ENCODE measurements at regions not wholly inside any gene's neighbourhood (a gene's known extent, or its start where the extent isn't known, plus 50 kb on each side); places are given as distances from the start of the nearest gene placed in this dataset.
"Not testable (repeated sequence)": the region's sequence is repeated elsewhere in the genome, so short reads cannot be mapped to it uniquely, and the experiment has no call there.

DNA sequence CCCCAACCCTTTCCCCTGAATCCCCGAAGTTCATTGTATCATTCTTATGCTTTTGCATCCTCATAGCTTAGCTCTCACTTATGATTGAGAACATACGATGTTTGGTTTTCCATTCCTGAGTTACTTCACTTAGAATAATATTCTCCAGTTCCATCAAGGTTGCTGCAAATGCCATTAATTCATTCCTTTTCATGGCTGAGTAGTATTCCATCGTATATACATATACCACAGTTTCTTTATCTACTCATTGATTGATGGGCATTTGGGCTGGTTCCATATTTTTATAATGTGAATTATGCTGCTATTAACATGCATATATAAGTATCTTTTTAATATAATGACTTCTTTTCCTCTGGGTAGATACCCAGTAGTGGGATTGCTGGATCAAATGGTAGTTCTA, 243.7 kb downstream of the BMP4 start:
- TF ChIP-seq, protein P1, sequence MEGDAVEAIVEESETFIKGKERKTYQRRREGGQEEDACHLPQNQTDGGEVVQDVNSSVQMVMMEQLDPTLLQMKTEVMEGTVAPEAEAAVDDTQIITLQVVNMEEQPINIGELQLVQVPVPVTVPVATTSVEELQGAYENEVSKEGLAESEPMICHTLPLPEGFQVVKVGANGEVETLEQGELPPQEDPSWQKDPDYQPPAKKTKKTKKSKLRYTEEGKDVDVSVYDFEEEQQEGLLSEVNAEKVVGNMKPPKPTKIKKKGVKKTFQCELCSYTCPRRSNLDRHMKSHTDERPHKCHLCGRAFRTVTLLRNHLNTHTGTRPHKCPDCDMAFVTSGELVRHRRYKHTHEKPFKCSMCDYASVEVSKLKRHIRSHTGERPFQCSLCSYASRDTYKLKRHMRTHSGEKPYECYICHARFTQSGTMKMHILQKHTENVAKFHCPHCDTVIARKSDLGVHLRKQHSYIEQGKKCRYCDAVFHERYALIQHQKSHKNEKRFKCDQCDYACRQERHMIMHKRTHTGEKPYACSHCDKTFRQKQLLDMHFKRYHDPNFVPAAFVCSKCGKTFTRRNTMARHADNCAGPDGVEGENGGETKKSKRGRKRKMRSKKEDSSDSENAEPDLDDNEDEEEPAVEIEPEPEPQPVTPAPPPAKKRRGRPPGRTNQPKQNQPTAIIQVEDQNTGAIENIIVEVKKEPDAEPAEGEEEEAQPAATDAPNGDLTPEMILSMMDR (IDR thresholded peaks at IDR 0.05; ENCODE audit: low read length): not testable (repeated sequence)
- not testable (repeated sequence) for TF ChIP-seq EZH2 (IDR thresholded peaks at IDR 0.05; ENCODE audit: borderline replicate concordance, low read length)
